GM18861 (cell line): ENCODE measurements at regions not wholly inside any gene's neighbourhood (a gene's known extent, or its start where the extent isn't known, plus 50 kb on each side); places are given as distances from the start of the nearest gene placed in this dataset.
A peak's percentile ranks its signal among the peaks of the same experiment; 100 is the strongest.

Source experiments
- ATAC-seq: cut with Tn5 transposase; IDR thresholded peaks from one replicate; pipeline ENCODE4 v1.9.1; 2021; ENCODE audit not compliant: unreplicated experiment

DNA sequence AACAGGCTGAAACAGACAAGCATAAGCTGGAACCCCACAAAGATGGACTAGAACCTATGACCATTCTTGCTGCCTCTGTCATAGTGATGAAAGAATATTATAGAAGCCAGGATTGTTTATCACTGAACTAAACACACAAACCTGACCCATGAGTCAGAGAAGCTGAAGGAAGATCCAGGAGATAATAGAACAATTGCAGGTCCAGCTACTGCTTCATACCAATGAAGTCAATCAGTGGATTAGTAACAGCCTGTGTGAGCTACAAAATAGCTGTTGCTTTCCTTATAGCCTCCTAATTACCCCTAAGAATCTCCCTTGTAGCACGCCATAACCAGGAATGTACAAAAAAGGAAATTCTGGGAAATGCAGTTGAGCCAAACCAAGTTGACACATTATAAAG, 459.9 kb upstream of the ZNF462 start:
- ATAC-seq: no peak

DNA sequence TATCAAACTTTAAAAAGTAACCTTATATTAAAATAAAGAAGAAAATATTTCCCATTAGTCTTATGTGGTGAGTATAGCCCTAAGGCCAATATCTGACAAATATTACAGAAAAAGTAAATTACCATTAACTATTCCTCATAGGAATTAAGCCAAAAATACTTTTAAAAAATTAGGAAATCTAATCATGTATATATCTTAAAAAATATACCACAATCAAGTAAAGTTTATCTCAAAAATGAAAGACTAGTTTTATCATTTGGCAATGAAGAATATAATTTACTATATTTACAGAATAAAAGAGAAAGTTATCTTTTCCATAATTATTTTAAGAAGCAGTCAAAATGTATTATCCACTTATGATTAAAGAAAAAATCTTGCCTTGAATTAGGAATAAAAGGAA, 458.8 kb upstream of the ZNF462 start:
- ATAC-seq: no peak

DNA sequence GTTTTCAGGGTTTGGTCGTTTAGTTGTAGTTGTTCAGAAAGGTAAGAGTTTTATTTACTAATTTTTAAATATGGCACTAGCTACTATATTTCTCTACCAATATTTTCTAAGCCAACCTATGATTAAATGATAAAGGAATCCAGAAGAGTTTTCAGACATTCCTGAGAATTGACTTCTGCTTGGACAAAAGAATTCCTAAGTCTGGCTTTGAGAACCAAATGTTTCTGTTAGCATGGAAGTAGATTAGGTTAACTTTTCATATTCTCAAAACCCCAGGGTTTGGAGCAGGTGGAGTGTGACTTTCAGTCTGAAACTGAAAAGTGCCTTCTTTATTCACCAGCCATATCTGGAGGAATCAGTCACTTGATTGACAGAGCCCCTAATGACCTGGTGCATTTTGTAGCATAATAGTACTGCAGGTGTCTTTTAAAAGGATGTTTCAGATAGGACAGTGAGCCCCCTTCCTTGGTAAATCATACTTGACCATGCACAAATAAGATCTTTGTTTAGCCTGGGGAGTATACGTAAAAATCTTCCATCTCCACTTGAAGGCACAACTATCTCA, 457.0 kb upstream of the ZNF462 start:
- ATAC-seq: no peak

DNA sequence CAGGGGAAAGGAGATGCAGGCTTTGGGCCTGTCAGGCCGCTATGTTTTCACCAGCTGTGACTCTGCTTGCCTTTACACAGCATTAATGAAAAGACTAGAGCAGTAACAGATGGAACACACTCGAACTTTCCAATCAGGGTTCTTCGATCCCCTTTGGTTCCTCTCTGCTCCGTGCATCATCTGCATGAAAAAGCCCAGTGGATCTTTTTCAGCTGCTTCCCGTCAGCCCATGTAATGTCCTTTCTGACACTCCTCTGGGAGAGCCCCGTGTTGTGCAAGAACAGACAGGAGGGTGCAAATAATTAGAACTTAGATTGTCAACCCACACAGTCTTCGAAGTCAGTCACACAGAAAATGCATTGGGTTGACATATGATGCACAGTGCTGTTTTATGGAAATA, 448.9 kb upstream of the ZNF462 start:
- ATAC-seq: no peak

DNA sequence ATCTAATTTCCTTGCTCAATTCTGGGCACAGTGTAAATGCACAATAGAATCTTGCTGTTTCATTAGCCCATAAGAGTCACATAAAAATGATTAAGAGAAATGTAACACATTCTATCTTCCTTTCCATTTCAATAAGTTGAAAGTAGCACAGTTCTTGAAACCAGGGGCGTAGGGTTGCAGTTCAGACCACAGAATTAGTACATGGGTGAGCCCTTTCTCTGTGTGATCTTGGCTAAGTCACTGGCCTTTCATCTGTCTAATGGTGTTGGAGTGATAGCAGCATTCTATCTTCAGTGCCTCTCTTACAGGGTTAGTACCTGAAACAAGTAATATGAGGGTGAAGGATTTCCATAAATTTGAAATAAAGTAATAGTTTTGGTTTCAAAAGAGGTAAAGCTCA, 445.3 kb upstream of the ZNF462 start:
- ATAC-seq: no peak

DNA sequence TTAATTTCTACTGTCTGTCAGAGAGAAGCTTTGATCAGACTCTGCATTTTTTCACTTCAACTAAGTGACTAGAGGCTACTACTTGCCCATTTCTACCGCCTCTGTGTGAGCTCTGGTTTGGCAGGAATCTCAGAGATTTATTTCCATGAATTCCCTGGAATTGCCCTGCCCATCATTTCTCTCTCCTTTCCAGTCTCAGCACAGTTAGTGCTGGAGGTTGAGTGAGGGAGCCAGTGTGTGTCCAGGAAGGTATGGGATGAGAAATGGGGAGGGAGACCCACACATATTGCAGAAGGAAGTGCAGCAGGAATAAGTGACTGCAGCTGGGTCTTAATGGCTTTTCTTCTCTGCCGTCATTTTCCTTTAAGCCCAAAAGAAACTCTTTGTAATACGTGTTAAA, 443.1 kb upstream of the ZNF462 start:
- ATAC-seq: no peak

DNA sequence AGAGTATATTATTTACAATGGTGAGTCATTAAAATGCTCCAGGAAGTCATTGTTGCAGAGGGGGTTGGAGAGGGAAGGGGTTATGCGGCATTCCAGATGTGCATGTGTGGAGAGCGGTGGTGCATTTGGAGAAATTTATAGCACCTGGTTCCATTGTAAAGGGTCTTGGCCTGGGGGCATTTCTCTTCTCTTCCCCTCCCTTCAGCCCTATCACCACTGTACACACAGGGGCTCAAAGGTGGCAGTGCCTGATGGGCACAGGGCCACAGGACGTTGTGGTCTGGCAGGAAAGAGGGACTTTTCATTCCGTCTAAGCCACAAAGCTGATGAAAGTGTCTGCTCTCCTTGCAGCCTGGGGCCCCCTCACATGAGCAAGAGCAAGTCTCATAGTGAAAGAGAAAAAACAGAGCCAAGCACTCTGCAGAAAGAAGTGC, 442.4 kb upstream of the ZNF462 start:
- peak; percentile 73 for ATAC-seq

DNA sequence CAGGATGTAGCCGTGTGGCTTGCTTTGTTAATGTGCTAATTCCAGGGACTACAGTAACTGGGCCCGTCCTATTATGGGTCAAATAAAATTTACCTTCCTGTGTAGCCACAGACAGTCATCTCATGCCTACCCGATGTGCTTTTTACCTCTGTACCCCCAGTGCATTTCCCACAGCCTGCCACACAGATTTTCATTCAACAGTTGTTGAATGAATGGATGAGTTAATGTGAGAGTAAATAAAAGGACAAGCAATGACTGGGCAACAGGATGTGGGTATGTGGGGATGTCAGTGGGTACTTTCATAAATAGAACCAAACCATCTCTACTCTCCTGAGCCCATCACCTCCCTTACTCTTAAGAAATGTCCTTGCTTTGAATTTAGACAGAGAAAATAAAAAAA, 441.2 kb upstream of the ZNF462 start:
- peak; percentile 52 for ATAC-seq

DNA sequence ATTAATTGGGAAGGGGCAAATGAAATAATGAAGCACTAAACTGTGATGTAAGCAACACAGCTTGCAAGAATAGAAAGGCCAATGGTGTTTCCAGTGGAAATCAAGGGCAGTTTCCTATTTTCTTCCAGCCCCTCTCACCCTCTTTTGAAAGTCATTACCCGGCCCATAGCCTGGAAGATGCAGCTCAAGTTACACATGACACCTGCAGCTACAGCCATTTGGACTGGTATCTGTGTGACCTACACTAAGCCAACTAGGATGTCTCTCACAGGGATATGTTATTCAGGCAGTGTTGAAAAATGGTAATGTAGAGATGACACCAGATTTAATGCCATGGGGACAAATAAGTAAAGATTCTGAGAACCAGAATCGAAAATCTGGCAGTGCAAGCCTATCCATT, 439.4 kb upstream of the ZNF462 start:
- ATAC-seq: no peak

DNA sequence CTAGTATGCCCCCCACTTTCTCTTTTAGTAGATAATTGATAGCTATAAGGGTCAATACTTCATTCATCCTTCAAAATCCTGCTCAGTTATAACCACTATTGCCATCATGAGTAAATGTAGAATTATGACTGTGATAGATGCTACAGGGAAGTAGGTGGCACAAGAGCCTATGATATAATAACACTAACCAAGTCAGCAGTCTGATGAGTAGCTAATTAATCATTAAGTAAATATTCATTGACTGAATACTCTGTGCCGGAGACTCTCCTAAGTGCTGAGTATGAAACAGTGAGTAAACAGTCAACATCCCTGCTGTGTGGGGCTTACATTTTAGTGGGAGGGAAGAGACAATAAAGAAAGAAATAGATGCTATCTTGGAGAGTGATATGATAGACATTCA, 430.3 kb upstream of the ZNF462 start:
- ATAC-seq: no peak

DNA sequence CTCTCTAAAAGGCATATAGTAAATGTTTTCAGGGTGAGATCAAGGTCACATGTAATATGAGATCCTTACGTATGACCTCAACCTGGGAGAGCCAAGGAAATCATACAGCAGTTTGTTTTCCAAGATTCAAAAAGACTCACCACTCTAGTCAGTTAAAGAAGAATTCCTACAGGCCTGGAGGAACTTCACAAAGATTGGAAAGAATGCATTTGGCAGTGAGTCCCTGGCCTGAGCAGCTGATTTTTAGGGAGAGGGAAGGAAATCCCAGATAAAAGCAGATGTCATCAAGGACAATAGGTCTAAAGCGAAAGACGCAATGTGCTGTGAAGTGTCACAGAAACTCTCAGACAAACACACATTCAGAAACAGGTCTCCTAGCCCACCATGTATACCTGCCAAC, 424.0 kb upstream of the ZNF462 start:
- no peak for ATAC-seq

DNA sequence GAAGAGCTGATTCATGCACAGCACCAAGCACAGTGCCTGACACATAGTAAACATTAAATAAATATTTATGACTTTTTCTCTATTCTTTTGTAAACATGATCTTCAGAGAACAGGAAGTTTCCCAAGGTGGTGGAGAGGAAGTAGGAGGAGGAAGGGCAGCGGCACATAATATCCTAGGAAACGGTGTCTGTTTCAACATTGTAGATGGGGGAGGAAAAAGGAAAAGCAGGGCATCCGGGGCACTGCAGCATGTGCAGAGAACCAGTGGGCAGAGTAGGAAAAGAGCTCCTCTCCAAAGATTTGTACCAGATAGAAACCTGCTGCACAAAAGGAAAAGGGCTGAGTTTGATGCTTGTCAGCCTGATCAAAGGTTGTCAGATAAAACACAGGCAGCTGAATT, 421.7 kb upstream of the ZNF462 start:
- ATAC-seq: no peak

DNA sequence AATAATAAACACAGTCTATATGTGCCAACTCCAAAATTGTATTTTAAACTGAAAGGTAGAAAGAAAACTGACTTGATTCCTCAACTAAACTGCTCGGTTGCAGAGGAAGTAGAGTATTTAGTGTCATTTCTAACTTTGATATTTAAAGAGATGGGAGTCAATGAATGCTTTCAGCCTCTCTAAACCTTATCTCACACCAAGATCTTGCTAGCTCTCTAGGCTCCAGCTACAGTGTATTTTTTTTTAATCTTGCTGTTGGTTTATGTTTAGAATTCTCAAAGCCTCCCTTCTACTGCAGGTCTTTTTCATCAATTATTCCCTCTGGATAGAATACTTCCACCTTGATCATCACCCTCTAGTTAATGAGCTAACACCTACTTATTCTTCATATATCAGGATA, 419.4 kb upstream of the ZNF462 start:
- ATAC-seq: no peak

DNA sequence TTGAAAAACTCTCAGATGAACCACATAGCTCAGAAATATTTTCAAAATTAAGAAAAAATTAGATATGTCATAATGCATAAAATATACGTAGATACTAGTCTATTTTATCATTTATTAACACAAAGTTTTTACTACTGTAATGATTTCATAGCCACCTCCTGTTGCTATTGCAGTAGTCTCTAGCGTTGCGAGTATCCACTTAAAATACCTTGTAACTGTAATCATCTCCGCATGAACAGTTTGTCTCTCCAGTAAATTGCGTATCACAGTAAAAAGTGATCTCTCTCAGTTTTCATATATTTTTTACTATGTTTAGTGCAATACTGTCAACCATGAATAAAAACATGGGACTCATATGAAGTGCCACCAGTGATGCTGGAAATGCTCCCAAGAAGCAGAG, 417.9 kb upstream of the ZNF462 start:
- ATAC-seq: no peak

DNA sequence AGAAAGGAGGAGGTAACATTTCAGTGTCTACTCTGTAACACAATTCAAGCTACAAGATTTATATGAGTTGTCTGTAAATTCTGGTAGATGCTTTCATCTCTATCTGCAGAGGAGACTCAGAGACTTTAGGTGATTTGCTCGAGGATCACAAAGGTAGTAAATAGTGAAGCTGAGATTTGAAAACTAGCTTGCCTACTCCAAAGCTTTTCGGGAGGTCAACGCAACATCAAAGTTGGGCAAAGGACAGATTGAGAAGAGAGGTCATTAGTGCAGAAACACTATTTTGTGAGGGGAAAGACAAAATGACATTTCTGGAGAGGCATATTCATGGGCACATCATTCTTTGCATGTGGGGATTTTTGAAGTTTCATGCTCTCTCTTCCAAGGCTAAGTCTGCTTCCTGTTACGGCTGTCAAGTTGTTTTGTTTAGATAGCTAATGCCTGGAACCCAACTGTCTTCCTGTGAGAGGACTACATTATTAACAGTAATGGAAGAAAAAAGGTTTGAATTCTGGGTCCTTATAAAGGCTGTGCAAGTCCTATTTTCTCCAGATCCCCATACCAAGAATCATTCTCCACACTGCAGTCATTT, 413.5 kb upstream of the ZNF462 start:
- ATAC-seq: no peak

DNA sequence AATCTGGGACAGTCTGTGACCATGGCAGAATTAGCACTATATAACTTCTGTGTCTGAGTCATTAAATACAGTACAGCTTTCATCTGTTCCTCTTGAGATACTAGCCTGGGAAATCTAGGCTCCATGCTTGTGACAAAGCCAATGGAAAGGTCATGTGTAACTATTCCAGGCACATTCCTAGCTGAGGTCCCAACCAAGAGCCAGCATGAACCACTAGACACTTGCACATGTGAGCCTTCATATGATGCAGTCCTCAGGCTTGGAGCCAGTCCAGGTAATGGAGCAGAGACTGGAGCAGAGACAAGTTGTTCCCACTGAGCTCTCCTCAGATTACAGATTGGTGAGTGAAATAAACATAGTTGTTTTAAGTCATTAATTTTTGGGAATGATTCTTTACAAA, 412.4 kb upstream of the ZNF462 start:
- no peak for ATAC-seq

DNA sequence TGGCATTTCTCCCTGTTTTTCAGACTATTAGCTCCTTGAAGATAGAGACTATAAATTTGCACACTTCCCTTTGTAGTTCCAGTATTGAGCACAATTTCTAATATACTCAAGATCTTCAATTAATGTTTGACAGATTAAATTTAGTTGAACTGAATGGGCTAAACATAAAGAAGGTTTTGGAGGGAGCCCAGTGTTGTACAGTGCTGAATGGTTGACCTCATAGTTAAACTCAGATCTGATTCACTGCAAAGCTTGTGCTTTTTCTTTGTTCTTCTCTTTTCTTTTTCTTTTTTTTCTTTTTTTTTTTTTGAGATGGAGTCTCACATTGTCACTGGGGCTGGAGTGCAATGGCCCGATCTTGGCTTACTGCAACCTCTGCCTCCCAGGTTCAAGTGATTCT, 411.7 kb upstream of the ZNF462 start:
- ATAC-seq: no peak

DNA sequence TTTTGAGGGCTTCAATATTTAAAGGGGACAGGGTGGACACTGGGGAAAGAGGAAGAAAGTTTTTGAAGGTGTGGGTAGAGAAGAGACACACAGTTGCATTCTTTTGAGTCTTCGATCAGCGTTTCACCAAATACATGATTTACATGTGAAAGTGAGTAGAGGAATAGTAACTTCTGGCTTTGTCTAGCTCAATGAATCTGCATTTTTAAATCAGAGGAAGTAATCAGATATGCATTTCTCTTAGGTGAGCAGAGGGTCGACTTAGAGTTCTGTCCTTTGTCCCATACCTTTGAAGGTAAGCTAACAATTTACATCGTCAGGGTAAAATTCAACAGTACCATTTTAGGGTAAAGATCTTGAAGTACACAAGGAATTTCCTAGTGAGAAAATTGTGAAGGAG, 406.4 kb upstream of the ZNF462 start:
- ATAC-seq: no peak

DNA sequence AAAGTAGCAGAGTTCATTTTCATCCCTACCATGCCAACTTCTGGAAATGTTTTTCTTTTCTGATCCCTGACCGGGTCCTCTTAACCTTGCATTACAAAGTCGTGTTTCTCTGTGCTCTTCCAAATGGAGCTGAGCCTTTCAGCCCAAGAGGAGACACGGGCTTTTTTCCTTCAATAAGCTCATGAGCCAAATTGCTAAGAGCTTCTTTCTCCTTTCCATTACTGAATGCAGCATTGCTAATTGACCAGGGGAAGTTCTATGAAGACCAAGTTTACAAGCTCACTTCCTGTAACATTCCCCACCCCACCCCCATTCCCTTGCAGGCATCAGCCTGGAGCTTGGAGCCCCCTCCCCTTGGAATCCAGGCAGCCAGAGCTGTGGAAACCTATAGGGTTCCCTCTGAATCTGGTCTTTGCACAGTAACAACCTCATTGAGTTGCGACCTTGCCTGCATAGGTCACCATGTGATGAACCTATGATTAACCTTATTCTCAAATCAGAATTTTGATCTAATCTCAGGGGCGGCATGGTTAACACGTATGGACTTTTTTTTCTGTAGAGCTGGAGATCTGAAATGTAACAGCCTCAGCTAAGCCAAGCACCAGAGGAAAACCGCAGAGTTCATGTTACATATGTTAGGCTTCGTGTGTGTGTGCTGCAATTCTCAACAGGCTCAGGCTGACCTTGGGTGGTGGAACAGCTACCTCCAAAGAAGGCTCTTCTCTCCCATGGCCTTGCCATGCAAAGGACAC, 395.7 kb upstream of the ZNF462 start:
- no peak for ATAC-seq

DNA sequence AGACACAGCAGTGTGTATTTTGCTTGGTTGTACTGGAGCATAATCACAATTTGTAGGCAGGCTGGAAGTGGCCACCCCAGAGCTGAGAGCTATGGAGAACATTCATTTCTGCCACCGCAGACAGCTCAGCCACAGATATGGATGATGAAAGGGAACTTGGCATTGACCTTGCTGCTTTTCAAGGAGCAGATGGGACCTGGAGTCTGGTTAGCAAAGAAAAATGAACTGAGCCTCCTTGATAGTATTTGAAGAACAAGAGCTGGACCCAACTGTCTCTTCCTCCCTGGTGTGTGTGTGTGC, 395.2 kb upstream of the ZNF462 start:
- no peak for ATAC-seq

DNA sequence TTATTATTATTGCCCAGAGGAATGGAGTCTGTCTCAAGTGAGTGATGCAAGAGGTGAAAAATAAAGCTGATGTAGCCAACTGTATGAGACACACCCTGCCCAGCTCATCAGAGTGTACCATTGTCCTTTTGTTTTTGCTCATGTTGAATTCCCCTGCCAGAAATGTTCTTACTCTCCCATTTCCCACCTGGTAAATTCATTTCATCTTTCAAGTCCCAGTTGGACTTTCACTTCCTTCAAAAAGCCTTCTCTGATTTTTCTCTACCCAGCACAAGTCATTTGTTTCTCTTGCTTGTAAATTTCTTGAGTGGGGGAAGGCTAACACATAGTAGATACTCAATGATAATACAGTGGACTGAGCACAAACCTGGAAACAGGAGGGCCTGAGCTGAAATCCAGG, 394.5 kb upstream of the ZNF462 start:
- peak; percentile 81 for ATAC-seq

DNA sequence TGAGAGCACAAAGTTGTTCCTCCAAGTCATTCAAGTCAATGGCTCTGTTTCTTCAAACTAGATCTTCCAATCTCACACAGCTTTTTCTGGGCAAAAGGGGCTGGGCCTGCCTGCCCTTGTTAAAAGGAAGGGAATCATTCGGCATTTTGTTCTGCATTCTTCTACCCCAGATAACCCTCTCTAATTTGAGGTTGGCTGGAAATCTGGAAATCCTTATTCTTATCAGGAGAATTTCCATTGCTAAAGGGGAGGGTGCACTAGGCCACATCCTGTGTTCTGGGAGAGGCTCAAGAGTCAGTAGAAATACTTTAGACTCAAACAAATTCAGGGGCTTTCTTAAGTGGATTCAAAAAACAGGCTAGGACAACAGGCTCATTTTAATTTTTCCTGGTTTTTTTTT, 384.7 kb upstream of the ZNF462 start:
- no peak for ATAC-seq

DNA sequence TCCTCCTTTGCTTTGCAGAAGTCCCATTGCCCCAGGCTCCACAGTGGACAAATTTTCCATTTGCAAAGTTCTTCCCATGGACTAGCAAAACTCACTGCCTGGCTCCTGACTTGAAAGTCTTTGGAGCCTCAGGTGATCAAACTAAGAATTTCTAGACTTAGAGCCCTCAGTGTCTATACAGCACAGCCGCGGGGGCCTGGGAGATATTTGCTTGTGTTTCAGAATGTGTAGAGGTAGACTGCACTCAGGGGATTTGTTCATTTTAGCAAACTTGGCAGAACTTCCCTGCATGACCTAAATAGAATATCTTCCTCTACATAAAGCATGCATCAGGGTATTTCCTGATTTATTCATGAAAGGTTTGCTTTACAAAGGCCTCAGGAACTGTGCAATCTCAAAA, 384.2 kb upstream of the ZNF462 start:
- ATAC-seq: no peak
